B cell (primary cell): ENCODE measurements at regions not wholly inside any gene's neighbourhood (a gene's known extent, or its start where the extent isn't known, plus 50 kb on each side); places are given as distances from the start of the nearest gene placed in this dataset.

Experiments
- CTCF ChIP-seq: fragments of 200-600 bp; IDR thresholded peaks from one replicate; pipeline ENCODE4 v1.8.0; 2022; ENCODE audit warnings: antibody characterized with exemption, mild to moderate bottlenecking
- EZH2 ChIP-seq: IDR thresholded peaks from 2 replicates; pipeline ENCODE4 v1.6.1; 2012; ENCODE audit warnings: borderline replicate concordance, low read depth, mild to moderate bottlenecking, moderate library complexity, low read length; ENCODE audit not compliant: insufficient read depth, poor library complexity, severe bottlenecking

GRCh38 chr11:116232364-116232828 is 540.4 kb downstream of the BUD13 start:
- no peak for TF ChIP-seq CTCF
- no peak for TF ChIP-seq EZH2
